Right lobe of liver (tissue), 4 donors: ENCODE measurements at regions not wholly inside any gene's neighbourhood (a gene's known extent, or its start where the extent isn't known, plus 50 kb on each side); places are given as distances from the start of the nearest gene placed in this dataset.

ENCODE experiments used
- CTCF ChIP-seq, 4 donors: fragments of 200-600 bp in 3 of 4; fragments of 450-650 bp in 1 of 4; IDR thresholded peaks; one replicate each; pipeline versions ENCODE4 v1.5.1 to v1.8.0; 2016 to 2022; ENCODE audit warnings: antibody characterized with exemption in 4 of 4, mild to moderate bottlenecking in 2 of 4
- POLR2A ChIP-seq: fragments of 450-650 bp; IDR thresholded peaks from one replicate; pipeline ENCODE4 v1.6.1; 2017; ENCODE audit warnings: antibody characterized with exemption, mild to moderate bottlenecking
- donor health status: DM: no; HTN: no; CAD: no.
- donor health status: DM: no; HTN: no; CAD: no.
- donor health status: DM: no; HTN: yes; CAD: no.

- no peak for TF ChIP-seq CTCF (IDR thresholded peaks at IDR 0.05)
- TF ChIP-seq POLR2A: no peak
Measured at GRCh38 chr9:1554081-1555035, 460.8 kb upstream of the SMARCA2 start.
